Fibroblast of mammary gland (primary cell): ENCODE measurements at regions not wholly inside any gene's neighbourhood (a gene's known extent, or its start where the extent isn't known, plus 50 kb on each side); places are given as distances from the start of the nearest gene placed in this dataset.

Experiments
- DNase-seq: peaks from one replicate; pipeline ENCODE4 v3.0.0-alpha.2; 2010; ENCODE audit warnings: low read depth
- H3K4me3 ChIP-seq: 2 replicates; pipeline ENCODE4 v1.5.1; 2011; ENCODE audit warnings: low read depth, mild to moderate bottlenecking, low read length, moderate library complexity; ENCODE audit not compliant: control insufficient read depth
- TF ChIP-seq, protein P1 (sequence below): conservative IDR thresholded peaks from 2 replicates; pipeline ENCODE4 v1.5.1; 2011; ENCODE audit warnings: low read depth, low read length, inconsistent platforms; ENCODE audit not compliant: control insufficient read depth, insufficient read depth

DNA sequence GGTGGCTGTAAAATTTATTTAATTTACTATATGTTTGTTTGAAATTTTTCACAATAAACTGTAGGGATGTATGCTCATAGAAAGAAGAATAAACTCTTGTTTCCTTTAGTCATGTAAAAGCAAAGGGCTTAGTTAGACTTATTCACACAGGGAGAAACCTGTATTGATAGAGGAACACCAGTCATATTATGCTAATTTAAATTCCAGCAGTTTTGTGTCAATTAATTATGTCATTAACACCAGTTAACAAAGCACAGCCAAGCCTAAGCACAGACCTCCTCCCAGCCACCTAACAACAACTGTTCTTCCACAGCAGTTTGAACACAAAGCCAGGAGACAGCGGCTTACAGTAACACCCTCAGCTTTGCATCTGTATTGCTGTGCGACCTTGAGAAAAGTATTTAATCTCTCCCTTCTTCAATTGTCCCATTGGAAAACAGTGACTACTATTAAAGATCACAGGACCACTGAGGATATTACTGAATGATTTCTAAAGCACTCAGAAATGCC, 260.8 kb upstream of the RRP15 start:
- no peak for DNase-seq
- TF ChIP-seq, protein P1, sequence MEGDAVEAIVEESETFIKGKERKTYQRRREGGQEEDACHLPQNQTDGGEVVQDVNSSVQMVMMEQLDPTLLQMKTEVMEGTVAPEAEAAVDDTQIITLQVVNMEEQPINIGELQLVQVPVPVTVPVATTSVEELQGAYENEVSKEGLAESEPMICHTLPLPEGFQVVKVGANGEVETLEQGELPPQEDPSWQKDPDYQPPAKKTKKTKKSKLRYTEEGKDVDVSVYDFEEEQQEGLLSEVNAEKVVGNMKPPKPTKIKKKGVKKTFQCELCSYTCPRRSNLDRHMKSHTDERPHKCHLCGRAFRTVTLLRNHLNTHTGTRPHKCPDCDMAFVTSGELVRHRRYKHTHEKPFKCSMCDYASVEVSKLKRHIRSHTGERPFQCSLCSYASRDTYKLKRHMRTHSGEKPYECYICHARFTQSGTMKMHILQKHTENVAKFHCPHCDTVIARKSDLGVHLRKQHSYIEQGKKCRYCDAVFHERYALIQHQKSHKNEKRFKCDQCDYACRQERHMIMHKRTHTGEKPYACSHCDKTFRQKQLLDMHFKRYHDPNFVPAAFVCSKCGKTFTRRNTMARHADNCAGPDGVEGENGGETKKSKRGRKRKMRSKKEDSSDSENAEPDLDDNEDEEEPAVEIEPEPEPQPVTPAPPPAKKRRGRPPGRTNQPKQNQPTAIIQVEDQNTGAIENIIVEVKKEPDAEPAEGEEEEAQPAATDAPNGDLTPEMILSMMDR, result no peak
- H3K4me3 ChIP-seq, result no peak overlapping the region

DNA sequence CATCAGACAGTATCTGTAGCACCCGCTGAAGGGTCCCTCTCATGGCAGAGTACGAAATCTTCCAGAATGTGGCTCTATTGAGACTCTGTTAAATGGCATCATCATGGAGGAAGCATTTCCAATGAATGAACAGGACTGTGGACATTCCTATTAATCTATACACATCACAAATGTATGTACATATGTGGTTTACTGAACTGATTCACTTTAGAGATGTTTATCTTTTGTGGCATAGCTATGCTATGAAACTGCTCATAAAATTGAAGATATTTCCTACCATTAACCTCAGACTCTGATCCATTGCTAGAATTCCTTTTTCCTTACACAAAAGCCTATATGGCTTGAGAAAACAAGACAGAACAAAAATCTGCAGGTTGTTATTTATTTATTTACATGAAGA, 259.6 kb upstream of the RRP15 start:
- DNase-seq, result no peak
- TF ChIP-seq, protein P1, result no peak
- no peak overlapping the region for H3K4me3 ChIP-seq

DNA sequence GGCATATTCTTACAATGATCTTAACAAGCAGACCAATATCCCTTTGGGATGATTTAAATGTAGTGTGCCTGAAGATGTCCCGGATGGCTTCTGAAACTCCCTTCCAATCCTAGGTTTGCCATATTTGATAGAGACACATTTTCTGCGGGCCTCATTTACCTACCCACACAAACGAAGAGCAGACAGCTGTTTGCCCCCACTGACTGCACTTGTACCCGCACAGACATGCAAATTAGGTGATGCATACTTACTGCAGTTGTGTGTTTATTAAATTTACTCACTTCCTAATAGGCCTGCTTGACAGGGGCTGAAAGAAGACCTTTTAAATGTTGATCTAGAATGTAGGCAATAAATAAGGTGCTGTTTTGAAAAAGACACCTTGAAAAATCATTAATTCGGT, 257.9 kb upstream of the RRP15 start:
- TF ChIP-seq, protein P1, result no peak
- H3K4me3 ChIP-seq, result no peak overlapping the region
- no peak for DNase-seq

DNA sequence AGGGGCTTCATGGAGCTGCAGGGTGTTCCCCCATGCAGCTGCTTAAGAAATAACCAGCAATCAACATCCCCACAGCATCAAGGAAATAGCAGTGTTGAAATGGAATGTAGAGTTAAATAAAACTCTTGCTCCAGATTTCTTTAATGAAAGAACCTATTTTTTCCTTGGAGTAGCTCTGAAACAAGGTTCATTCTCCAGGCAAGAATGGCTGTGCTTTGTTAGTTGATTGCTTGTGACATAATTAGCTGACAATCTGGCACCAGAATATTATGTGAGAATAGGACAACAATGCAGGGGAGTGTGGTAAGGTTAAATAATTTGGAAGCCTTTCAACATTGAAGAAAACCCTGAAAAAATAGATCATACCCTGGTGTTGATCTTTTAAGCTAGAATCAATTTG, 254.2 kb upstream of the RRP15 start:
- TF ChIP-seq, protein P1, result no peak
- H3K4me3 ChIP-seq, result no peak overlapping the region
- DNase-seq, result no peak

DNA sequence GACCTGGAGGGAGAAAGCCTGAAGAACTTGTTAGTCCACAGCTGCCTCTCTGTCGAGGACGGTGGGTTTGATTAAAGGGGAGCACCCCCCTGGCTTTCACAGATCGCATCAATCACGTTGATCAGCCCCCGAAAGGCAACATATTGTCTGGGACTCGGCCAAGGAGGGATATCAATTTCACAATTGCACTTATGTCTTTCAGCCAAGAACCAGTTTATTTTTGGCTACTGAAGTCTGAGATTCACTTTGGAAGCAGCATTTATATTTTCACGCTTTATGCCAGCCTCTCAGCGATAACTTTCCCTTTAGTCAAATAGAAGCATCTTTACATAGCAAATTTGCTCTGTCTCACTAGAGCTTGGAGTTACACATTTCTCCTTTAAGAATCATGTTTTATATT, 253.2 kb upstream of the RRP15 start:
- no peak for DNase-seq
- H3K4me3 ChIP-seq, result no peak overlapping the region
- TF ChIP-seq, protein P1, result no peak

DNA sequence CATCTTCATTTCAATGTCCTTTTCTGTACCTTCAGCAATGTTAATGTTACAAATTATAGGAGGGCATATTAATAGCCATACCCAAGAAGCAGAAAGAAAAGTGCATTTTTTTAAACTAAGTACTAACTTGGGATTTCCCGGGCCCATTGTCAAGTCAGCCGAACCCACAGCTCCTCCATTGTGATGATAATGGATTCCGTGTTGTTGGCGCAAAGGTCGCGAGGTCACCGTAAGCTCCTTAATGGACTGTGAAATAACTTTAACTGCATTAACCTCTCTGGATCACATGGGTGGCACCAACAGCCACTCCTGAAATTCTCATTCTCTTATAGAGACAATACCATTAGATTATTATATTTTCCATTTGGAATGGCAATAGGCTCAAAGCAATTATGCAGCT, 250.6 kb upstream of the RRP15 start:
- DNase-seq, result no peak
- TF ChIP-seq, protein P1, result no peak
- no peak overlapping the region for H3K4me3 ChIP-seq

DNA sequence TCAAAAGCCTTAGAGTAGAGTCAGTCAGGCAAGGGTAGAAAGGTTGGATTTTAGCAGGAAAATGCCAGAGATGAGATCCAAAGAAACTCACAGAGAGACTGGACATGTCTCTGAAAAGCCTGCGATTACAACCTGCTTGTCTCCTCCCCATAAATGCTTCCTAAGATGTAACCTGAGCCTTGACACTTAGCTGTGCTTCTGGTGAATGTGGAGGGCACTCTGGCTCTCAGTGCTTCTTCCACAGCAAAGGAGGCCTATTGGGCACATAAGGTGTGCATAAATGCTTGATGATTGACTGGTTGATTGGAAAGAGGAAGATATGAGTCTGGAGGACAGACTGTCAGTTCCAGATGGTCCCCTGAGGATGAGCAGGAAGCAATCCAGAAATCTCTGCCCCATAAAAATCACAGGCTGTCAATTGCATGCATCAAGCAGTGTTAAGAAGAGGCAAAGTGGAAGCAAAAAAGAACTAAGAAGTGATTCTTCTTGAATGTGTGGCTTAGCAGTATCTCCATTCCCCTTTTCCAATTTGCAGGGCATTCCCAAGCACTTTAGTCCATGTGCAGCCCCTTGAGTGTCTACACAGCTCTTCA, 236.2 kb upstream of the RRP15 start:
- TF ChIP-seq, protein P1, result no peak
- no peak for DNase-seq
- no peak overlapping the region for H3K4me3 ChIP-seq
